C4-2B (cell line): ENCODE measurements at regions not wholly inside any gene's neighbourhood (a gene's known extent, or its start where the extent isn't known, plus 50 kb on each side); places are given as distances from the start of the nearest gene placed in this dataset.

Source experiments
- CTCF ChIP-seq: fragments of 450-650 bp; conservative IDR thresholded peaks from 2 replicates; pipeline ENCODE4 v1.5.1; 2017; ENCODE audit warnings: mild to moderate bottlenecking
- ZFX ChIP-seq: fragments of 450-650 bp; IDR thresholded peaks from 2 replicates; pipeline ENCODE4 v1.6.1; 2017

DNA sequence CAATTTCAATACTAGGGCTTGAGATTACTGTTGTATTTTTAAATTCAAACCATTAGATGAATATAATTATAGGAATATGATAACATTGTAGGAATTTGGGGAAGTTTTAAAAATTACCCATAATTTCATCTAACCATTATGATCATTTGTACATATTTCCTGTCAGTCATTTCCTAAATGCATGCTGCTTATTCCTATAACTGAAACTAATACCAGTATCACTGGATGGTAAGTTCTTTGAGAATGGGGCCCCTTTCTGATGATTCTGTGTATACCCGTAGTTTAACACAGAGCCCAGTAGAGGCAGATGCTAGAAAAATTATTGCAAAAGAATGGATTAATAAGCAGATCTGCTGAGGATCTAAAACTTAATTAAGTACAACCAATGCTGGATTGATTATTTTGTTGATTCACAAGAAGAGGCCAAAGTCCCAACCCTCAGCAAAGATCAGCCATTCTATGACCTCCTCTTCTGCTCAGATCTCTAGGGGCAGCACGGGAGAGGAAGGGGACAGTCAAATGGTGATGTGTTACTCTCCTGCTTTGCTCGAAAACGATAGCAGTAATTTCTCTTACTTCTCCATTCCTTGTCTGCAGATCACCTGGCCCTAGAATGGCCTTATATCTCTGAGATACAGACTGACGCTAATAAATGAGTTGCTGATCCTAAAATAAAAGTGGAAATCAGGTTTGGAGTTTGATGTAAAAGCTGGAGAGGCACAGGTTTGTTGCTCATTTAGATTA lies 69.5 kb upstream of the PELI1 start:
- TF ChIP-seq CTCF, result no peak
- no peak for TF ChIP-seq ZFX
